HL-60 (cell line): ENCODE measurements at regions not wholly inside any gene's neighbourhood (a gene's known extent, or its start where the extent isn't known, plus 50 kb on each side); places are given as distances from the start of the nearest gene placed in this dataset.

ENCODE experiments used
- DNase-seq, 2 experiments: peaks; one replicate each; pipeline ENCODE4 v3.0.0-alpha.2; 2010 to 2020; ENCODE audit warnings: low read depth in 1 of 2, low spot score in 1 of 2
- H3K27ac ChIP-seq: fragments of 250-450 bp; sonication (Bioruptor Pico); replicated peaks from 2 replicates; pipeline ENCODE4 v1.5.1; 2020; ENCODE audit warnings: mild to moderate bottlenecking, moderate library complexity
- H3K27me3 ChIP-seq: fragments of 250-450 bp; sonication (Bioruptor Pico); 2 replicates; pipeline ENCODE4 v1.5.1; 2021; ENCODE audit warnings: mild to moderate bottlenecking, moderate library complexity; ENCODE audit not compliant: insufficient read depth, poor library complexity, severe bottlenecking
- H3K4me3 ChIP-seq: replicated peaks from 2 replicates; pipeline ENCODE4 v1.5.1; 2011; ENCODE audit warnings: mild to moderate bottlenecking, control low read depth, low read length; ENCODE audit not compliant: insufficient read depth
- CTCF ChIP-seq: IDR thresholded peaks from one replicate; pipeline ENCODE4 v1.5.1; 2011; ENCODE audit warnings: low read length, control low read depth, inconsistent platforms; ENCODE audit not compliant: insufficient read depth
- GABPA ChIP-seq: IDR thresholded peaks from 2 replicates; pipeline ENCODE4 v1.6.1; 2012; ENCODE audit warnings: low read depth
- POLR2AphosphoS5 ChIP-seq: IDR thresholded peaks from 2 replicates; pipeline ENCODE4 v1.6.1; 2012; ENCODE audit warnings: low read depth
- REST ChIP-seq: IDR thresholded peaks from 2 replicates; pipeline ENCODE4 v1.6.1; 2012; ENCODE audit warnings: low read depth; ENCODE audit not compliant: insufficient replicate concordance
- SPI1 ChIP-seq: IDR thresholded peaks from 2 replicates; pipeline ENCODE4 v1.6.1; 2012; ENCODE audit warnings: low read depth, mild to moderate bottlenecking, borderline replicate concordance

- H3K27ac ChIP-seq, result no peak overlapping the region
- DNase-seq, result no peak
- no peak for TF ChIP-seq CTCF
- TF ChIP-seq POLR2AphosphoS5, result no peak
- no peak for TF ChIP-seq REST
- TF ChIP-seq GABPA, result no peak
- no peak for TF ChIP-seq SPI1
These were observed 398.8 kb upstream of the TRIB2 start for GRCh38 chr2:12317814-12318426.

GRCh38 chr2:12318427-12319057 lies 398.2 kb upstream of the TRIB2 start:
- no peak overlapping the region for H3K27ac ChIP-seq
- TF ChIP-seq SPI1 (no peak), REST (no peak), CTCF (no peak), GABPA (no peak), POLR2AphosphoS5 (no peak)
- H3K27me3 ChIP-seq, result no peaks in the 10 kb centered on the region
- no peak overlapping the region for H3K4me3 ChIP-seq
- DNase-seq, result no peak

More at GRCh38 chr2:12317814-12318426, 398.8 kb upstream of the TRIB2 start:
- Histone ChIP-seq H3K27me3 (no peaks in the 10 kb centered on the region), H3K4me3 (no peak overlapping the region)

- TF ChIP-seq POLR2AphosphoS5, result no peak
- no peak for TF ChIP-seq CTCF
- peak; percentile 56; the same call in 1 of the 2 replicates for TF ChIP-seq SPI1
- no peak for TF ChIP-seq GABPA
- TF ChIP-seq REST, result no peak
- no peak for DNase-seq
- Histone ChIP-seq H3K27ac (no peak overlapping the region), H3K27me3 (no peaks in the 10 kb centered on the region), H3K4me3 (no peak overlapping the region)
These were observed 396.6 kb upstream of the TRIB2 start for GRCh38 chr2:12320027-12320734.
